Activated T-helper 17 cell treated with anti-CD3 and anti-CD28 coated beads, Interleukin-2, amount 50 U/mL, for 72 hours (primary cell): ENCODE measurements at regions not wholly inside any gene's neighbourhood (a gene's known extent, or its start where the extent isn't known, plus 50 kb on each side); places are given as distances from the start of the nearest gene placed in this dataset.

Experiments
- ATAC-seq: fragments of 150-1000 bp; cut with Tn5 transposase; replicated peaks from 2 replicates; pipeline ENCODE4 v1.10.0; 2021; ENCODE audit warnings: mild to moderate bottlenecking, moderate library complexity
- H3K27ac Mint-ChIP-seq: one replicate; pipeline ENCODE4 v1.8.0; 2022; ENCODE audit warnings: mixed read lengths
- H3K27me3 Mint-ChIP-seq: one replicate; pipeline ENCODE4 v1.8.0; 2022; ENCODE audit warnings: mixed read lengths
- H3K36me3 Mint-ChIP-seq: one replicate; pipeline ENCODE4 v1.8.0; 2022; ENCODE audit warnings: low read depth, mild to moderate bottlenecking, mixed read lengths
- H3K4me1 Mint-ChIP-seq: one replicate; pipeline ENCODE4 v1.8.0; 2022; ENCODE audit warnings: mixed read lengths
- H3K4me3 Mint-ChIP-seq: one replicate; pipeline ENCODE4 v1.8.0; 2022; ENCODE audit warnings: mild to moderate bottlenecking, mixed read lengths
- H3K9me3 Mint-ChIP-seq: one replicate; pipeline ENCODE4 v1.8.0; 2022; ENCODE audit warnings: mixed read lengths

DNA sequence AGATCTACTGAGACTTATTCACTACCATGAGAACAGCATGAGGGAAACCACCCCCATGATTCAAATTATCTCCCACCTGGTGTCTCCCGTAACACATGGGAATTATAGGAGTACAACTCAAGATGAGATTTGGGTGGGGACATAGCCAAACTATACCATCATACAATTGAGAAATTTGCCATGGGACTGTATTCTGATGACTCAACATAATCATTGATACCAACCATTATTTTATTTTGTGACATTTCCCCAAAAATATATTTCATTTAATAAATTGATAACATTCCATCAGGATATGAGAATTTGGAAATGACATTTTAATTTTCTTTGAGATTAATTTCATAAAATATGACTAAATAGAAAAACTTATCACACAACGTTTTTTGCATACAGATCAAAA lies 96.6 kb upstream of the MDFIC2 start:
- Mint-ChIP-seq H3K27me3 (no peaks in the 10 kb centered on the region), H3K4me3 (no peak overlapping the region), H3K36me3 (no peaks in the 10 kb centered on the region), H3K4me1 (no peaks in the 10 kb centered on the region), H3K27ac (no peak overlapping the region), H3K9me3 (peaks cover 5% of the 10 kb centered on the region)
- ATAC-seq = no peak

GRCh38 chr3:70400194-70400593 lies 87.8 kb upstream of the MDFIC2 start:
- H3K9me3 Mint-ChIP-seq = no peaks in the 10 kb centered on the region
- no peak overlapping the region for H3K27ac Mint-ChIP-seq
- no peak for ATAC-seq
- H3K4me3 Mint-ChIP-seq = no peak overlapping the region
- no peaks in the 10 kb centered on the region for H3K27me3 Mint-ChIP-seq
- H3K4me1 Mint-ChIP-seq = no peaks in the 10 kb centered on the region
- no peaks in the 10 kb centered on the region for H3K36me3 Mint-ChIP-seq

DNA sequence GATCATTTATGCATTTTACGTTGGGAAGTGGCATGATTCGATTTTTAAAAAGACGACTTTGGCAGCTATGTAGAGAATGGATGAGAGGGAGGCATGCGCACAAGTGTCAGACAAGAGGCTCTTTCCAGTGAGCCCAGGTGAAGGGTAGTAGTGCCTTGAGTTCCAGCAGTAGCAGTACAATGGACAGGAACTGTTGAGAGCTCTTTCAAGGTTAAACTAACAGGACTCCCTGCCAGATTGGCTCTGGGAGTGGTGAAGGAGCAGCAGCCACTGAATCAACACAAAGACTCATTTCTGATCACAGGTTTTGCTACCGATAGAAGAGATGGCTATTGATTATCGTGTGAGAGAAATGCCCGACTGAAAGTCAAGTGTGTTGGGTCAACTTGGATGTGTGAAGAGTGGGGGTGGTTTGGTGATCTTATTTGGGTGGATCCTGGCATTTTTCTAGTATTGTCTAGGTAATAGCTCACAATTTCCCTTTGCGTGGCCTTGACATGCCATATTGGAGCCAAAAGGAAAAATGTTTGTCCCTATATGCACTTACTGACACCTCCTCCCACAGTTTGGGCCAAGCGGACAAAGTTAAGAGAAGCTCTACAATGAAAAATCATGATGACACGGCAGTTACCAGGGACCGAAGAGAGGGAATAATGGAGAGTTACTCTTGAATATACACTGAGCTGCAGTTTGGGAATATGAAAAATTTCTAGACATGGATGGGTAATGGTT lies 81.6 kb upstream of the MDFIC2 start:
- no peak overlapping the region for H3K4me3 Mint-ChIP-seq
- H3K27me3 Mint-ChIP-seq = peaks cover 3% of the 10 kb centered on the region
- H3K27ac Mint-ChIP-seq = no peak overlapping the region
- H3K9me3 Mint-ChIP-seq = peaks cover 3% of the 10 kb centered on the region
- H3K36me3 Mint-ChIP-seq = no peaks in the 10 kb centered on the region
- no peak for ATAC-seq
- no peaks in the 10 kb centered on the region for H3K4me1 Mint-ChIP-seq

DNA sequence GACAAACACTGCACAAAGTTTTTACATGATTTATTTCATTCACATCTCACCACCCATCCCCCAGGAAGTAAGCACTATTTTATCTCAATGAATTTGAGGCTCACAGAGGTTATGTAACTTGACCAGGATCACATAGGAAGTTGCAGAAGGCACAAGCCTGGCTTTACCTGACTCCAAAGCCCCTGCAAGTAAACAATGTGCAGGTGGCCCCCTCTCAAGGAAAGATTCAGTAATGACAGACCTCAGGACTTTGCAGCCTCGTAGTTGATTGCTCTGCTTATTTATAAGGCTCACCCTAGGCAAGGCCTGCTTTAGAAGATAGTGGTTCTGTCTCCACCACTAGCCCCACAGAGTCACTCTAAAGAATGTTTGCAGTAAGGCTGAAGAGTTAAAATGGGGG lies 79.8 kb upstream of the MDFIC2 start:
- H3K27me3 Mint-ChIP-seq = peaks cover 3% of the 10 kb centered on the region
- H3K27ac Mint-ChIP-seq = no peak overlapping the region
- no peak for ATAC-seq
- no peak overlapping the region for H3K4me3 Mint-ChIP-seq
- peaks cover 3% of the 10 kb centered on the region for H3K9me3 Mint-ChIP-seq
- no peaks in the 10 kb centered on the region for H3K4me1 Mint-ChIP-seq
- no peaks in the 10 kb centered on the region for H3K36me3 Mint-ChIP-seq

DNA sequence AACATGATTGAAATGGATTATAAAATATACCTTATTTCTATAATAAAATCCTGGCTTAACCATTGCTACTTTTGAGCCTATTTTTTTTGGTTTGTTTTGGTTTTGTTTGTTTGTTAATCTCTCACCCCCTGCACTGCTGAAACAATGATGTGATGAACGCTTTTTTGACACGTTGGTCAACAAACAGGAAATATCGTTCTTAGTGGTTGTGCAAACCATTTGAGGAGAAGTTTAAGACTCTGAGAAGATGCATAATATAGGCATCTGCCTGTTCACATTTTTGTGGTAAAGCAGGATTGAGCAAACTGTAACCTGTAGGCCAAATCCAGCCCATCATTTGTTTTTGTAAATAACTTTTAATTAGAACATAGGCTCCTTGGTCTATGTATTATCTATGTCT lies 75.5 kb upstream of the MDFIC2 start:
- Mint-ChIP-seq H3K27me3 (peaks cover under 1% of the 10 kb centered on the region), H3K4me3 (no peak overlapping the region), H3K27ac (no peak overlapping the region), H3K9me3 (no peaks in the 10 kb centered on the region), H3K36me3 (no peaks in the 10 kb centered on the region), H3K4me1 (no peaks in the 10 kb centered on the region)
- no peak for ATAC-seq

DNA sequence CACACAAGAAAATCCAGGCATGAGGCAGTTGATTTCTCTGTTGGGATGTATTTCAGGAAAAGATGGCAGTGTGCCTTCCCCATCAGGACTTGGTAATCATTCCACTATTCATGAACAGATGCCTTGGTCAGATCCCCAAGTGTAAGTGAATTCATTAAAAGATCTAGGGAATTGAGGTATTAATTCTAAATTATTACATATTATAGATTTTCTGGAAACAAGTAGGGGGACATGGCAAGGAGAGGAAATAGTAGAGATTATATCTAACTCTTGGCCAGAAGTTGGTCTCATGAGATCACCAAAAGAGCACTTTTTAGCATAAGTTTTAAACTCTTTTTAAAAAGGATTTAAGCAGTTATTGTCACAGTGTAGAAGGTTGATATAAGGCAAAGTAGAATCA lies 74.4 kb upstream of the MDFIC2 start:
- H3K27ac Mint-ChIP-seq = no peak overlapping the region
- ATAC-seq = no peak
- no peak overlapping the region for H3K4me3 Mint-ChIP-seq
- no peaks in the 10 kb centered on the region for H3K36me3 Mint-ChIP-seq
- no peaks in the 10 kb centered on the region for H3K9me3 Mint-ChIP-seq
- peaks cover 4% of the 10 kb centered on the region for H3K27me3 Mint-ChIP-seq
- H3K4me1 Mint-ChIP-seq = no peaks in the 10 kb centered on the region

DNA sequence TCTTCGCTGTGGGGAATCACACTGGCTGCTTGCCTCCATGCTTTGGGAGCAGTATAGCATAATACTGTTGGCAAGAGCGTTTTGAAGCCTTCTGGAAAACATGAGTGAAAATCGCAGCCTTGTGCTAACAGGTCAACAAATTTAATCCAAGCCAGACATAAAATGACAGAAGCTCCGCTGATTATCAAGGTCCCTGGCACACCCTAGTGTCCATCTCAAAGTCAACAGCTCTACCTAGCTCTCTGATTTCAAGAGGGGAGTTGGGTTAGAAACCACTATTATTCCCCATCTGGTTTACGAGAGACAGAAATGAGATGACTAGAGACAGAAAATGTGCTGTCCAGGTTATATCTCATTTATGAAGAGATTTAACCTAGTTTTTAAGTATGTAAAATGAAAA lies 73.6 kb upstream of the MDFIC2 start:
- ATAC-seq = no peak
- no peaks in the 10 kb centered on the region for H3K9me3 Mint-ChIP-seq
- H3K4me3 Mint-ChIP-seq = no peak overlapping the region
- no peaks in the 10 kb centered on the region for H3K36me3 Mint-ChIP-seq
- H3K27ac Mint-ChIP-seq = no peak overlapping the region
- no peaks in the 10 kb centered on the region for H3K4me1 Mint-ChIP-seq
- H3K27me3 Mint-ChIP-seq = peaks cover 8% of the 10 kb centered on the region

DNA sequence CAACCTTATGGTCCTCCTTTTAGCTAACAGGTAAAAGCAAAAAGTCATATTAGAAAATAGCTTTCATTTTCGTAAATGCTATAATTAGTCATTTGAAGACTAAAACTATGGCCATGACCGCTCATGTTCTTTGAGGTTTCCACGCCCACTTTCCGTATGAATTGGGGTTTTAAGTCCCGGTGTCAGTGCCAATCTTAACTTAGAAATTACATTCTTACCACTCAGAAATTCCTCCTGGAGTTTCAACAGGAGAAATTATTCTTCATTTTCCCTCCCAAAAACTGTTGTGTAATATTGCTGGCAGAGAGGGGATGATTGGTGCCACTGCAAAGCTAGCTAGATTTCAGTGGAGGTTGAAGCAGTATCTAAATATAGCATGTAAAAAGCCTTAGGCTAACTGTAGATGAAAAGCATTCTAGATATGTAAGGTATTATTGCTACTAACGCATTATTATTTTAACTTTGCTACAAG lies 71.0 kb upstream of the MDFIC2 start:
- no peaks in the 10 kb centered on the region for H3K4me1 Mint-ChIP-seq
- no peak for ATAC-seq
- no peaks in the 10 kb centered on the region for H3K9me3 Mint-ChIP-seq
- no peak overlapping the region for H3K4me3 Mint-ChIP-seq
- H3K36me3 Mint-ChIP-seq = no peaks in the 10 kb centered on the region
- peaks cover 8% of the 10 kb centered on the region for H3K27me3 Mint-ChIP-seq
- no peak overlapping the region for H3K27ac Mint-ChIP-seq

GRCh38 chr3:70374179-70374578 lies 61.7 kb upstream of the MDFIC2 start:
- Mint-ChIP-seq H3K27ac (no peak overlapping the region), H3K27me3 (peaks cover 3% of the 10 kb centered on the region), H3K9me3 (peaks cover 5% of the 10 kb centered on the region), H3K4me3 (no peak overlapping the region), H3K4me1 (no peaks in the 10 kb centered on the region), H3K36me3 (no peaks in the 10 kb centered on the region)
- no peak for ATAC-seq
